ENCODE measurements at regions not wholly inside any gene's neighbourhood (a gene's known extent, or its start where the extent isn't known, plus 50 kb on each side); places are given as distances from the start of the nearest gene placed in this dataset.

DNA sequence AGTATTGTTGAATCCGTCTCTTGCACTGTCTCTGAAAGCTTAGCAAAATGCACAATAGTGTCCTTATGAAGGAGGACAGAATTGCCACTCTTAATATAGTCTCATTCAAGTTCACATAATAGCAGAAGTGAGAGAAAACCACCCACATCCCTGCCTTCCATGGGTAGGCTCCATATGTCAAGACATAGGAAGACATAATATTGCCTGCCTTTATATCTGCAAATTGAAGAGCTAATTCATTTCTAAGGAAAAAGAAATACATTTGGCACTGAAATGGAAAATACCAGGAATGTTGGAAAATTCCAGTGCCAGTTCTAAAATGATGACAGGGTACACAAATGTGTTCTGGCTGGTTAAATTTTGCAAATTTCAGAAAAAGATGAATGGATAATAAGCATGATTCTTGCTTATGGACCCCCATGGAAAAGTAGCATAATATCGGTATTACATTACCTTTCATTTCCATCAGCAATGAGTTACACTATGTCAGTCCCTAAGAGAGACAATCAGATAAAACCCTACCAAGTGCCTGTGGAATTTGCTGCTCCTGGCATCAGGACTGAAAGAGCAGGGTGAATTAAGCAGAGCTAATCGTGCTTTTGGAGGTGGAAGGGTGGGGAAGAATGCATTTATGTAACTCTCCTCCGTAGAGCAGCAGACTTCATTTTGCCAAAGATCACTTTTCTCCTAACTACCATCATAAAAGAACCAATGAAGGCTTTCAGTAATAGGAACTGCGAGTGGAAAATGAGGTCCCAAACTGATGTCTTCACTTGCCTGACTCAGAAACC lies 312.6 kb downstream of the FGFR2 start:
- intact Hi-C loops (cut with micrococcal nuclease; ENCODE audit: unreplicated experiment), result no loop called here

DNA sequence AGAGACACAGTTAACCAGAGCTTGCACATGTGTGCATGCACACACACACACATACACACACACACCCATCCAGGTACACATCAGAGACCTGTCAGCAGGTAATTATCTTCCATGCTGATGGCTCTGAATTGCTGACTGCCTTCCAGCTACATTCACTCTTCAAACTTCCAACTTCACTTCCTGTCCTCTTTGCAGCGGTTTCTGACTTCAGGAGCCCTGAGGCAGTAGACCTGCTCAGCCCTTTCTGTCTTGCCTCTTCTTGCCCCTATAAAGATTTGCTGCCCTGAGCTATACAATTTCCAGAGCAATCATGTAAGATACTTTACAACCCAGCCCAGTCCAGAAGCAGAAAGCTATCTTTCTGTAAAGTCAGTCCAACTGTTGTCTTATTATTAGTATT lies 310.2 kb downstream of the FGFR2 start:
- no peaks in the 10 kb centered on the region for H3K79me2 ChIP-seq (ENCODE audit: control insufficient read depth, insufficient read depth, low read length)
- CTCF ChIA-PET, result no interaction called here
- SMC1A ChIA-PET (ENCODE audit: uncharacterized antibody, unreplicated experiment), result no interaction called here
- no peaks in the 10 kb centered on the region for H3K4me1 ChIP-seq (ENCODE audit: control insufficient read depth, insufficient read depth, low read length)
- no peak overlapping the region for H3K4me2 ChIP-seq (ENCODE audit: control insufficient read depth, insufficient read depth)
- no peak overlapping the region for H3K27ac ChIP-seq (ENCODE audit: control insufficient read depth, insufficient read depth)
- FAIRE-seq, result no peak
- in situ Hi-C loops (cut with MboI), result no loop called here
- intact Hi-C loops (cut with micrococcal nuclease; ENCODE audit: unreplicated experiment), result no loop called here
- no peak overlapping the region for H3K4me3 ChIP-seq
- no peak for DNase-seq (ENCODE audit: low read depth, low spot score)
- no peak overlapping the region for H2AFZ ChIP-seq (ENCODE audit: control insufficient read depth, low read depth, low read length)
- BruUV-seq (replicated peaks), result no TSS peak
- 0% methylated on average over 1 of the region's 1 CpG for WGBS (ENCODE audit: insufficient coverage, insufficient replicate concordance, low lambda C conversion rate, missing lambda C conversion rate)
- ATAC-seq, result no peak
- no peak overlapping the region for H3K9ac ChIP-seq (ENCODE audit: control insufficient read depth, insufficient read depth, low read length)
- no peaks in the 10 kb centered on the region for H3K36me3 ChIP-seq (ENCODE audit: control insufficient read depth in 2 of 2, insufficient read depth in 2 of 2, low read length in 1 of 2)
- POLR2A ChIA-PET, result no interaction called here
- H4K20me1 ChIP-seq (ENCODE audit: control insufficient read depth, insufficient read depth), result no peaks in the 10 kb centered on the region
- RAD21 ChIA-PET (ENCODE audit: unreplicated experiment), result no interaction called here
- peaks cover 0 to 2% of the 10 kb centered on the region in 2 experiments; a peak in 2 of 4 replicates for H3K27me3 ChIP-seq (replicated peaks in 1 of 2; ENCODE audit: control insufficient read depth in 2 of 2, insufficient read depth in 2 of 2, low read length in 1 of 2)
- no peaks in the 10 kb centered on the region for H3K9me3 ChIP-seq (replicated peaks; ENCODE audit: control insufficient read depth, insufficient read depth, low read length)
- TF ChIP-seq HDGF (IDR thresholded peaks at IDR 0.05) (no peak), WRNIP1 (IDR thresholded peaks at IDR 0.05; ENCODE audit: borderline replicate concordance, low read depth, low read length) (no peak), SIX5 (IDR thresholded peaks at IDR 0.05; ENCODE audit: low read depth, low read length, severe bottlenecking) (no peak), SP1 (IDR thresholded peaks at IDR 0.05; ENCODE audit: low read depth, low read length) (no peak), ZNF207 (IDR thresholded peaks at IDR 0.05; ENCODE audit: borderline replicate concordance) (no peak), MTA2 (IDR thresholded peaks at IDR 0.05; ENCODE audit: low read depth) (no peak), MYC (IDR thresholded peaks at IDR 0.05; ENCODE audit: insufficient read depth, insufficient read length, insufficient replicate concordance, low read length, severe bottlenecking) (no peak), ZZZ3 (IDR thresholded peaks at IDR 0.05; ENCODE audit: control insufficient read depth, insufficient read length, low read depth) (no peak), TARDBP (IDR thresholded peaks at IDR 0.05; ENCODE audit: borderline replicate concordance) (no peak)
- TF ChIP-seq, protein P1, sequence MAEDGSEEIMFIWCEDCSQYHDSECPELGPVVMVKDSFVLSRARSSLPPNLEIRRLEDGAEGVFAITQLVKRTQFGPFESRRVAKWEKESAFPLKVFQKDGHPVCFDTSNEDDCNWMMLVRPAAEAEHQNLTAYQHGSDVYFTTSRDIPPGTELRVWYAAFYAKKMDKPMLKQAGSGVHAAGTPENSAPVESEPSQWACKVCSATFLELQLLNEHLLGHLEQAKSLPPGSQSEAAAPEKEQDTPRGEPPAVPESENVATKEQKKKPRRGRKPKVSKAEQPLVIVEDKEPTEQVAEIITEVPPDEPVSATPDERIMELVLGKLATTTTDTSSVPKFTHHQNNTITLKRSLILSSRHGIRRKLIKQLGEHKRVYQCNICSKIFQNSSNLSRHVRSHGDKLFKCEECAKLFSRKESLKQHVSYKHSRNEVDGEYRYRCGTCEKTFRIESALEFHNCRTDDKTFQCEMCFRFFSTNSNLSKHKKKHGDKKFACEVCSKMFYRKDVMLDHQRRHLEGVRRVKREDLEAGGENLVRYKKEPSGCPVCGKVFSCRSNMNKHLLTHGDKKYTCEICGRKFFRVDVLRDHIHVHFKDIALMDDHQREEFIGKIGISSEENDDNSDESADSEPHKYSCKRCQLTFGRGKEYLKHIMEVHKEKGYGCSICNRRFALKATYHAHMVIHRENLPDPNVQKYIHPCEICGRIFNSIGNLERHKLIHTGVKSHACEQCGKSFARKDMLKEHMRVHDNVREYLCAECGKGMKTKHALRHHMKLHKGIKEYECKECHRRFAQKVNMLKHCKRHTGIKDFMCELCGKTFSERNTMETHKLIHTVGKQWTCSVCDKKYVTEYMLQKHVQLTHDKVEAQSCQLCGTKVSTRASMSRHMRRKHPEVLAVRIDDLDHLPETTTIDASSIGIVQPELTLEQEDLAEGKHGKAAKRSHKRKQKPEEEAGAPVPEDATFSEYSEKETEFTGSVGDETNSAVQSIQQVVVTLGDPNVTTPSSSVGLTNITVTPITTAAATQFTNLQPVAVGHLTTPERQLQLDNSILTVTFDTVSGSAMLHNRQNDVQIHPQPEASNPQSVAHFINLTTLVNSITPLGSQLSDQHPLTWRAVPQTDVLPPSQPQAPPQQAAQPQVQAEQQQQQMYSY (CRISPR knock-in tag; IDR thresholded peaks at IDR 0.05), result no peak
- TF ChIP-seq, protein P2, sequence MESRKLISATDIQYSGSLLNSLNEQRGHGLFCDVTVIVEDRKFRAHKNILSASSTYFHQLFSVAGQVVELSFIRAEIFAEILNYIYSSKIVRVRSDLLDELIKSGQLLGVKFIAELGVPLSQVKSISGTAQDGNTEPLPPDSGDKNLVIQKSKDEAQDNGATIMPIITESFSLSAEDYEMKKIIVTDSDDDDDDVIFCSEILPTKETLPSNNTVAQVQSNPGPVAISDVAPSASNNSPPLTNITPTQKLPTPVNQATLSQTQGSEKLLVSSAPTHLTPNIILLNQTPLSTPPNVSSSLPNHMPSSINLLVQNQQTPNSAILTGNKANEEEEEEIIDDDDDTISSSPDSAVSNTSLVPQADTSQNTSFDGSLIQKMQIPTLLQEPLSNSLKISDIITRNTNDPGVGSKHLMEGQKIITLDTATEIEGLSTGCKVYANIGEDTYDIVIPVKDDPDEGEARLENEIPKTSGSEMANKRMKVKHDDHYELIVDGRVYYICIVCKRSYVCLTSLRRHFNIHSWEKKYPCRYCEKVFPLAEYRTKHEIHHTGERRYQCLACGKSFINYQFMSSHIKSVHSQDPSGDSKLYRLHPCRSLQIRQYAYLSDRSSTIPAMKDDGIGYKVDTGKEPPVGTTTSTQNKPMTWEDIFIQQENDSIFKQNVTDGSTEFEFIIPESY (IDR thresholded peaks at IDR 0.05), result no peak

More for the DNA sequence above, 312.6 kb downstream of the FGFR2 start:
- H3K9ac ChIP-seq (ENCODE audit: control insufficient read depth, insufficient read depth, low read length), result no peak overlapping the region
- ChIA-PET RAD21 (ENCODE audit: unreplicated experiment) (no interaction called here), CTCF (no interaction called here), SMC1A (ENCODE audit: uncharacterized antibody, unreplicated experiment) (no interaction called here), POLR2A (no interaction called here)
- no peak for FAIRE-seq
- H3K27me3 ChIP-seq (replicated peaks in 1 of 2; ENCODE audit: control insufficient read depth in 2 of 2, insufficient read depth in 2 of 2, low read length in 1 of 2), result no peaks in the 10 kb centered on the region
- WGBS (ENCODE audit: insufficient coverage, insufficient replicate concordance, low lambda C conversion rate, missing lambda C conversion rate), result 25% methylated on average over 5 of the region's 5 CpGs
- no peak overlapping the region for H3K4me3 ChIP-seq
- H4K20me1 ChIP-seq (ENCODE audit: control insufficient read depth, insufficient read depth), result no peaks in the 10 kb centered on the region
- in situ Hi-C loops (cut with MboI), result no loop called here
- H3K27ac ChIP-seq (ENCODE audit: control insufficient read depth, insufficient read depth), result no peak overlapping the region
- no peak overlapping the region for H2AFZ ChIP-seq (ENCODE audit: control insufficient read depth, low read depth, low read length)
- H3K4me2 ChIP-seq (ENCODE audit: control insufficient read depth, insufficient read depth), result no peak overlapping the region
- no peaks in the 10 kb centered on the region for H3K79me2 ChIP-seq (ENCODE audit: control insufficient read depth, insufficient read depth, low read length)
- DNase-seq (ENCODE audit: low read depth, low spot score), result no peak
- no peaks in the 10 kb centered on the region for H3K9me3 ChIP-seq (replicated peaks; ENCODE audit: control insufficient read depth, insufficient read depth, low read length)
- no peaks in the 10 kb centered on the region for H3K36me3 ChIP-seq (ENCODE audit: control insufficient read depth in 2 of 2, insufficient read depth in 2 of 2, low read length in 1 of 2)
- BruUV-seq (replicated peaks), result no TSS peak
- no peak for ATAC-seq
- H3K4me1 ChIP-seq (ENCODE audit: control insufficient read depth, insufficient read depth, low read length), result no peaks in the 10 kb centered on the region
- TF ChIP-seq CEBPB (IDR thresholded peaks at IDR 0.05; ENCODE audit: borderline replicate concordance in 1 of 2, low read depth in 2 of 2, low read length in 2 of 2), result no peak
- no peak for TF ChIP-seq EGR1 (IDR thresholded peaks at IDR 0.05; ENCODE audit: borderline replicate concordance in 1 of 2, low read depth in 2 of 2, low read length in 2 of 2)

Data from GM12878 (cell line).